ENCODE measurements at regions not wholly inside any gene's neighbourhood (a gene's known extent, or its start where the extent isn't known, plus 50 kb on each side); places are given as distances from the start of the nearest gene placed in this dataset.
"Not testable (repeated sequence)": the region's sequence is repeated elsewhere in the genome, so short reads cannot be mapped to it uniquely, and the experiment has no call there.

GRCh38 chr10:128203028-128203427, 76.8 kb upstream of the MKI67 start:
- Histone ChIP-seq H4K20me1 (ENCODE audit: insufficient read depth, low read depth, low read length) (no peaks in the 10 kb centered on the region), H3K36me3 (ENCODE audit: insufficient read depth, low read length) (no peaks in the 10 kb centered on the region), H3K79me2 (ENCODE audit: low read length) (no peaks in the 10 kb centered on the region), H3K9ac (ENCODE audit: low read length) (no peak overlapping the region), H3K9me3 (ENCODE audit: low read length) (no peaks in the 10 kb centered on the region), H2AFZ (ENCODE audit: low read length) (no peak overlapping the region), H3K4me1 (ENCODE audit: low read length) (no peaks in the 10 kb centered on the region), H3K27me3 (ENCODE audit: low read length) (no peaks in the 10 kb centered on the region), H3K9me2 (replicated peaks; ENCODE audit: insufficient read depth, low read length) (no peaks in the 10 kb centered on the region), H3K4me3 (ENCODE audit: low read length) (no peak overlapping the region), H3K27ac (ENCODE audit: low read length) (no peak overlapping the region), H3K4me2 (ENCODE audit: low read depth, low read length, poor library complexity, severe bottlenecking) (no peak overlapping the region)
- DNase-seq = no peak

- not testable (repeated sequence) for H3K9ac ChIP-seq (ENCODE audit: low read length); H3K4me2 ChIP-seq (ENCODE audit: low read depth, low read length, poor library complexity, severe bottlenecking); H3K27me3 ChIP-seq (ENCODE audit: low read length); H3K4me1 ChIP-seq (ENCODE audit: low read length); H4K20me1 ChIP-seq (ENCODE audit: insufficient read depth, low read depth, low read length); H3K4me3 ChIP-seq (ENCODE audit: low read length); H2AFZ ChIP-seq (ENCODE audit: low read length); DNase-seq; H3K36me3 ChIP-seq (ENCODE audit: insufficient read depth, low read length); H3K9me3 ChIP-seq (ENCODE audit: low read length); H3K9me2 ChIP-seq (replicated peaks; ENCODE audit: insufficient read depth, low read length); H3K79me2 ChIP-seq (ENCODE audit: low read length); H3K27ac ChIP-seq (ENCODE audit: low read length)
Observed at GRCh38 chr10:128205591-128205990, 79.4 kb upstream of the MKI67 start.

GRCh38 chr10:128206676-128207075, 80.5 kb upstream of the MKI67 start:
- Histone ChIP-seq H3K9ac (ENCODE audit: low read length) (no peak overlapping the region), H2AFZ (ENCODE audit: low read length) (no peak overlapping the region), H3K9me3 (ENCODE audit: low read length) (no peaks in the 10 kb centered on the region), H3K27me3 (ENCODE audit: low read length) (no peaks in the 10 kb centered on the region), H3K27ac (ENCODE audit: low read length) (no peak overlapping the region), H3K4me2 (ENCODE audit: low read depth, low read length, poor library complexity, severe bottlenecking) (no peak overlapping the region), H3K79me2 (ENCODE audit: low read length) (no peaks in the 10 kb centered on the region), H3K9me2 (replicated peaks; ENCODE audit: insufficient read depth, low read length) (no peaks in the 10 kb centered on the region), H3K36me3 (ENCODE audit: insufficient read depth, low read length) (no peaks in the 10 kb centered on the region), H3K4me3 (ENCODE audit: low read length) (no peak overlapping the region), H3K4me1 (ENCODE audit: low read length) (no peaks in the 10 kb centered on the region), H4K20me1 (ENCODE audit: insufficient read depth, low read depth, low read length) (no peaks in the 10 kb centered on the region)
- DNase-seq = no peak

GRCh38 chr10:128209862-128210214, 83.6 kb upstream of the MKI67 start:
- Histone ChIP-seq H3K4me1 (ENCODE audit: low read length) (peaks cover 4% of the 10 kb centered on the region), H3K36me3 (ENCODE audit: insufficient read depth, low read length) (no peaks in the 10 kb centered on the region), H3K9ac (ENCODE audit: low read length) (no peak overlapping the region)

GRCh38 chr10:128210215-128211063, 84.2 kb upstream of the MKI67 start:
- H3K4me1 ChIP-seq (ENCODE audit: low read length) = peaks cover 4% of the 10 kb centered on the region
- no peaks in the 10 kb centered on the region for H3K36me3 ChIP-seq (ENCODE audit: insufficient read depth, low read length)
- no peaks in the 10 kb centered on the region for H3K79me2 ChIP-seq (ENCODE audit: low read length)
- DNase-seq = no peak
- no peaks in the 10 kb centered on the region for H3K9me3 ChIP-seq (ENCODE audit: low read length)
- H3K4me2 ChIP-seq (ENCODE audit: low read depth, low read length, poor library complexity, severe bottlenecking) = no peak overlapping the region
- no peaks in the 10 kb centered on the region for H3K27me3 ChIP-seq (ENCODE audit: low read length)
- no peak overlapping the region for H3K27ac ChIP-seq (ENCODE audit: low read length)
- no peak overlapping the region for H2AFZ ChIP-seq (ENCODE audit: low read length)
- H4K20me1 ChIP-seq (ENCODE audit: insufficient read depth, low read depth, low read length) = no peaks in the 10 kb centered on the region
- H3K9ac ChIP-seq (ENCODE audit: low read length) = no peak overlapping the region
- H3K9me2 ChIP-seq (replicated peaks; ENCODE audit: insufficient read depth, low read length) = no peaks in the 10 kb centered on the region
- H3K4me3 ChIP-seq (ENCODE audit: low read length) = no peak overlapping the region

More at GRCh38 chr10:128209862-128210214, 83.6 kb upstream of the MKI67 start:
- no peak for DNase-seq
- no peak overlapping the region for H3K27ac ChIP-seq (ENCODE audit: low read length)
- no peaks in the 10 kb centered on the region for H3K9me3 ChIP-seq (ENCODE audit: low read length)
- no peaks in the 10 kb centered on the region for H3K27me3 ChIP-seq (ENCODE audit: low read length)
- no peak overlapping the region for H3K4me3 ChIP-seq (ENCODE audit: low read length)
- no peaks in the 10 kb centered on the region for H3K79me2 ChIP-seq (ENCODE audit: low read length)
- H4K20me1 ChIP-seq (ENCODE audit: insufficient read depth, low read depth, low read length) = no peaks in the 10 kb centered on the region
- no peak overlapping the region for H3K4me2 ChIP-seq (ENCODE audit: low read depth, low read length, poor library complexity, severe bottlenecking)
- no peaks in the 10 kb centered on the region for H3K9me2 ChIP-seq (replicated peaks; ENCODE audit: insufficient read depth, low read length)
- no peak overlapping the region for H2AFZ ChIP-seq (ENCODE audit: low read length)

GRCh38 chr10:128211064-128211504, 84.9 kb upstream of the MKI67 start:
- Histone ChIP-seq H3K4me2 (ENCODE audit: low read depth, low read length, poor library complexity, severe bottlenecking) (no peak overlapping the region), H4K20me1 (ENCODE audit: insufficient read depth, low read depth, low read length) (no peaks in the 10 kb centered on the region), H3K4me1 (ENCODE audit: low read length) (peaks cover 4% of the 10 kb centered on the region), H3K27ac (ENCODE audit: low read length) (no peak overlapping the region), H3K9me3 (ENCODE audit: low read length) (no peaks in the 10 kb centered on the region), H2AFZ (ENCODE audit: low read length) (no peak overlapping the region), H3K36me3 (ENCODE audit: insufficient read depth, low read length) (no peaks in the 10 kb centered on the region), H3K79me2 (ENCODE audit: low read length) (no peaks in the 10 kb centered on the region), H3K27me3 (ENCODE audit: low read length) (no peaks in the 10 kb centered on the region), H3K9ac (ENCODE audit: low read length) (no peak overlapping the region), H3K4me3 (ENCODE audit: low read length) (no peak overlapping the region), H3K9me2 (replicated peaks; ENCODE audit: insufficient read depth, low read length) (no peaks in the 10 kb centered on the region)
- no peak for DNase-seq

- no peaks in the 10 kb centered on the region for H3K9me3 ChIP-seq (ENCODE audit: low read length)
- no peak overlapping the region for H3K9ac ChIP-seq (ENCODE audit: low read length)
- H3K9me2 ChIP-seq (replicated peaks; ENCODE audit: insufficient read depth, low read length) = no peaks in the 10 kb centered on the region
- DNase-seq = peak; percentile 94
- H4K20me1 ChIP-seq (ENCODE audit: insufficient read depth, low read depth, low read length) = no peaks in the 10 kb centered on the region
- no peaks in the 10 kb centered on the region for H3K36me3 ChIP-seq (ENCODE audit: insufficient read depth, low read length)
- no peak overlapping the region for H2AFZ ChIP-seq (ENCODE audit: low read length)
- H3K4me3 ChIP-seq (ENCODE audit: low read length) = 0 out of 2 replicates have a peak overlapping the region, but pooled peaks have one; percentile 17
- H3K4me2 ChIP-seq (ENCODE audit: low read depth, low read length, poor library complexity, severe bottlenecking) = peak overlapping the region; percentile 34
- H3K27ac ChIP-seq (ENCODE audit: low read length) = no peak overlapping the region
- H3K27me3 ChIP-seq (ENCODE audit: low read length) = no peaks in the 10 kb centered on the region
- H3K79me2 ChIP-seq (ENCODE audit: low read length) = no peaks in the 10 kb centered on the region
- peaks cover 4% of the 10 kb centered on the region for H3K4me1 ChIP-seq (ENCODE audit: low read length)
Observed at GRCh38 chr10:128211953-128212727, 85.9 kb upstream of the MKI67 start.

GRCh38 chr10:128213156-128213555, 86.9 kb upstream of the MKI67 start:
- Histone ChIP-seq H3K27ac (ENCODE audit: low read length) (no peak overlapping the region), H3K9me3 (ENCODE audit: low read length) (no peaks in the 10 kb centered on the region)

More at GRCh38 chr10:128213156-128213555, 86.9 kb upstream of the MKI67 start:
- H3K4me1 ChIP-seq (ENCODE audit: low read length) = peaks cover 4% of the 10 kb centered on the region
- H4K20me1 ChIP-seq (ENCODE audit: insufficient read depth, low read depth, low read length) = no peaks in the 10 kb centered on the region
- H3K79me2 ChIP-seq (ENCODE audit: low read length) = no peaks in the 10 kb centered on the region
- H3K27me3 ChIP-seq (ENCODE audit: low read length) = no peaks in the 10 kb centered on the region
- H3K9ac ChIP-seq (ENCODE audit: low read length) = no peak overlapping the region
- no peak for DNase-seq
- H3K4me2 ChIP-seq (ENCODE audit: low read depth, low read length, poor library complexity, severe bottlenecking) = no peak overlapping the region
- no peaks in the 10 kb centered on the region for H3K36me3 ChIP-seq (ENCODE audit: insufficient read depth, low read length)
- no peak overlapping the region for H2AFZ ChIP-seq (ENCODE audit: low read length)
- H3K9me2 ChIP-seq (replicated peaks; ENCODE audit: insufficient read depth, low read length) = no peaks in the 10 kb centered on the region
- no peak overlapping the region for H3K4me3 ChIP-seq (ENCODE audit: low read length)
